Endometrium (tissue), 2 donors: ENCODE measurements at regions not wholly inside any gene's neighbourhood (a gene's known extent, or its start where the extent isn't known, plus 50 kb on each side); places are given as distances from the start of the nearest gene placed in this dataset.
A peak's percentile ranks its signal among the peaks of the same experiment; 100 is the strongest.
"Not testable (repeated sequence)": the region's sequence is repeated elsewhere in the genome, so short reads cannot be mapped to it uniquely, and the experiment has no call there.

Experiments used
- FAIRE-seq: peaks from 2 replicates; lab custom pipeline; 2012; peaks lifted over from hg19 to GRCh38; lab: Jason Lieb, UNC
- donor health status: control.
- donor health status: control.

DNA sequence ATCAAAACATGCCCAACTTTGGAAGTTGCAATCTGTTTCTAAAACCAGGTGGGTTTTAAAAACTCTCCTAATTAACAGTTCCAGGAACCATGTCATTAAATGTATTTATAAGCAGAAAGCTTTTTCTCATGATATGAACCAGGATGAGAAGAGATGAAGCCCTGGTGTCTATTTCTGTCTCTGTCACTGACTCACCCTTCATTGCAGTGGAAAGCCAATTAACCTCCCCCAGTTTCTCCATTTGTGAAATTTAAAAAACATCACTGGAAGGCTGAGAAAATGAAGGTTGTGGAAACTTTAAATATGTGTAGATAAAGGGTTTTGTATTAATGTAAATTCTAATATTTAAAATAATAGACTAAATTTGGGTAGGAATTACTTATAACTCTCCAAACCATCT lies 1088.0 kb downstream of the SORCS1 start:
- no peak for FAIRE-seq

DNA sequence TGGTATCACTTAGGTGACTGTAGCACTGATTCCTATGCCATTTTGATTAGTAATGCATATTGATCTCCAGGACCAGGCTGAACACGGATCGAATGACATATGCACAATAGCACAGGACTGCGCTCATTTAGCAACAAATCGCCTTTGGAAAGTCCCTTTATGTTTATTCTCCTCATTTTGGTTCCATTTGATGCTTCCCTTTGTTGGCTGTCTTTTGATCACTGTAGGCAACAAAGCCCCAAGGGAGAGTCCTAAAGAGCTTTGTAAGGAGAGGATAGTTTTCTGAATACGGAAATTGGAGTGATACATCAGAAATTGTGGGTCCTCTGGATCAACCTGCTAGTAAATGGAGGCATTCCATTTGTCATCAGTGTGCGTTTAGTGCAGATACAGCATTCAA lies 1111.4 kb downstream of the SORCS1 start:
- no peak for FAIRE-seq

DNA sequence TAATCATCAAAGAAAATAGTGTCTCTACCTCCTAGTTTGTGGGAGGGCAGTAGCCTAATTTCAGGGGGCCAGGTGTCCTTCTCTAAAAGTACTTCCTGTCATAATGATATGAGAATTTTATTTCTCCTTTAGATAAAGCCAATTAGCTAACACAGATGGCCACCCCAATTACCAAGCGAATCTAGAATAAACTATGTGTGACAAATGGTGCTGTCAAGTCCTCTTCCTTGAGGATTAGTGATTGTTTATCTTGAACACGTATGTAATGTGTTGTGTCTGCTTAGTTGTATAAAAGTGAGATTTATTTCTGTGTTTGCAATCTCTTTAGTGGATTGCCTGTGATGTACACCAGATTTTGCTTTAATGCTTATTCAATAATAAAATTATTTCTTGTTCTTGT lies 1120.0 kb downstream of the SORCS1 start:
- no peak for FAIRE-seq

DNA sequence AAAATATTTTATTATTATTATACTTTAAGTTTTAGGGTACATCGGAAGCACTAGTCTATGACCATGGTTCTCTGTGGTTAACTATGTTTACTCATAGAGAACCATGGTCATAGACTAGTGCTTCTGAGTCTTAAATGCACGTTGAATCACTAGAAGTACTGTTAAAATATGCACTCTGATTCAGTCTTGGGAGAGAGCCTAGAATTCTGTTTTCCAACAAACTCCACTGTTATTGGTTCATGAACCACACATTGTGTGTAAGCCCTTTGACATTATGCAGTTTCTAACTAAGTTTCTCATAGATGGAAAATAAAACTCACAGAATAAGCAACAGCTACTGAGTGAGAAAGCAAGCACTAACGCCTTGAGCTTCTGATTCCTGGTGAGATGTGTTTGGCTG lies 1120.6 kb downstream of the SORCS1 start:
- peak; percentile 75 for FAIRE-seq

DNA sequence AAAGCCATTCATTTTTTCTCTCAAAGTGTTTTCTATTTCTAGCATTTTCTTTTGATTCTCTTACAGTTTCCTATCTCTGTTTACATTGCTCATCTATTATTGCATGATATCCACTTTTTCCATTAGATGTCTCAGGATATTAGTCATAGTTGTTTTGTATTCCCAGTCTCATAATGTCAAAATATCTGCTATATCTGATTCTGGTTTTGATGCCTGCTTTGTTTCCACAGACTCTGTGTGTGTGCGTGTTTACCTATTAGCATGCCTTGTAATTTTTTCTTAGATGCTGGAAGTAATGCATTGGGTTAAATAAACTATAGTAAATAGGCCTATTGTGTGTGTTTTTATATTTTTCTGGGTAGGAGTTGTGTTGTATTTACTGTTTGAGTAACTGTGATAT lies 1126.3 kb downstream of the SORCS1 start:
- FAIRE-seq, result peak; percentile 23

DNA sequence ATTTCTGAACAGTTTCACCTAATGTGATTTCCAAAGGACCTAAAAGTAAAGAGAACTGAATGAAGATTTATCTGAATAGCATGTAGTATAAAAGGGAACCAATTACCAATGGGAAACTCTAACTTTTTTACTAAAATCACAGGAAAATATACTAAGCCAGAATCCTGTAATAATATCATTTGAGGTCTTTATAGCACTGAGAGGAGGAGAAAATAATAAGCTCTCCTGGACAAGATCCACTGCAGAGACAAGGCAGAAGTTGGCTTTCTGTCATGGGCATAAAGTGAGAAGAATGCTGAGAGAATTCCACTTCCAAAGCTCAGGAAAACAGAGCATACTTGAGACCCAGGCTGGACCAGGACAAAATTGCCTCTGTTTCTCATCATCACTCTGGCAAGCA lies 1131.4 kb downstream of the SORCS1 start:
- FAIRE-seq, result no peak

DNA sequence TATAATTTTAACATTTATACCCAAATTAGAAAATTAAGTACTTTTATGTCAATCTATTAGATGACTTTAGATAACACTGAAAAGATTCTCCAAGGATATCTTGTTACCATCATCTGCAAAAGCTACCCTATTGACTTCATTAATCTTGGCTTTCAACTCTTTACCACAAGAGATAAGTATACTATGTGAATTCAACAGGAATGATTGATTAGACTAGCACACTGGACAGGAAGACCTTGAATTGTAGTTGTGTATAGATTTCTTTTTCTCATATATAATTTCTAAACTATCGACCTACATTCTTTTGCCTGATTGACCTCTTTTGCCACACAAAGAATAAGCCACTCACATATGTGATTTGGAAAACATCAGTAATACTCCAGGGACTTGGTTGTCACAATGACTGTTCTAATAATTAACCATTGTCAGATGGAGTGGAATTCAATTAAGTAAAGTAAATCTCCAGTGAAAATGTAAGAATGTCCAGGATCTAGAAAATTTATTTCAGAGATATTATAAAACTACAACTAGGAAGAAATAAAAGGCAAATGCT lies 1132.0 kb downstream of the SORCS1 start:
- no peak for FAIRE-seq

DNA sequence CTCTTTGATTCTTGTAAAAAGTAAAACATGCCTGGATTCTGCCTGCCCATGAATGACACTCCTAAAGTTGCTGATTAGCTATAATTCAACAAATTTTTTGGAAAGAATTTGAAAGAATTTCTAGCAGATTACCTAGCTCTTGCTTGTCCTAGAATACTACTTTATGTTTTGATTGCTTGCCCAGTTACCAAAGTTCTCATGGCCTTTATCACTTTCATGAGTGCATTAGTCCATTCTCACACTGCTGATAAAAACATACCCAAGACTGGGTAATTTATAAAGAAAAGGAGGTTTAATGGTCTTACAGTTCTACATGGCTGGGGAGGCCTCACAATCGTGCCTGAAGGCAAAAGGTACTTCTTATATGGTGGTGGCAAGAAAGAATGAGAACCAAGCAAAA lies 1137.3 kb downstream of the SORCS1 start:
- no peak for FAIRE-seq

DNA sequence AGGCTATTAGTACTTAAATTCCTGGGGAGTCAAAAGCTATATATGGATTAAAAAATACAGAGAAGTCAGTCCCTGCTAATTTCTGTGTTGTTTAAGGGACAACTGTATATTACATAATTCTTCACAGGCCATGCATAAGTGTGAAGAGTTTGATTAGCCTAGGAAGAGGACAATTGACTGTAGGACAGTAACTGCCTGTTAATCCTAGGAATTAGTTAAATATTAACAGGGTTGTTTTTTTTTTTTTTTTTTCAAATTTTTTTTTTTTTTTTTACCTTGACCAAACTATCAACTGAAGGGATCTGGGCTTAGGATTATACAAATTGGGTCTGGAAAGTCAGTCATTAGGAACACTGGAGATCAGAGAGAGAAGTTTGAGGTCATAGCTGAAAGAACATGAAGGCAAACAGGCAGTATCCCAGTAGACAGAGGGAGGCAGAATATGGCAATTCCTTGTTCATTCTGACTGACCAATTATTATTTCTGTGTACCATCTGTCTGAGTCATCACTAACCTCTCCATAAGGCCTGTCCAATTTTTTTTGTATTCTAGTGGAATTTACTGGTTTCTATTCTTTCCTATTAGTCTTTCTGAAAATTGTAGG lies 1139.2 kb downstream of the SORCS1 start:
- no peak for FAIRE-seq

DNA sequence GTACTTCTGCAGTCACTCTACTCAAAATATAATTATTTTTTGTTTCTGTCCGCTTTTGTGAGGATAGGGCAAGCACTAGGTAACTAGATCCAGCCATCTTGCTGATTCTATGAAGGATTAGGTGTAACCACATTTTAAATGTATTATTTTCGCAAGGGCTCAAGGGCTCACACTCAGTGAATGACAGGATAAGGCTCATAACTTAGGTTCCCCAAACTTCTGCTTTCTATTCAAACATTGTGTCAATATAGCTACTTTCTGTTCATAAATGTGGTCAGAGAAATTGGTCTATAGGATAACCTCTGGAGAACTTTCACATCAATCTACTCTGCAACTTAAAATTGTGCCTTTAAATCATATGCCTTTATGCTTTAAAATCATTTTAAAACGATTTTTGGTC lies 1141.2 kb downstream of the SORCS1 start:
- no peak for FAIRE-seq

DNA sequence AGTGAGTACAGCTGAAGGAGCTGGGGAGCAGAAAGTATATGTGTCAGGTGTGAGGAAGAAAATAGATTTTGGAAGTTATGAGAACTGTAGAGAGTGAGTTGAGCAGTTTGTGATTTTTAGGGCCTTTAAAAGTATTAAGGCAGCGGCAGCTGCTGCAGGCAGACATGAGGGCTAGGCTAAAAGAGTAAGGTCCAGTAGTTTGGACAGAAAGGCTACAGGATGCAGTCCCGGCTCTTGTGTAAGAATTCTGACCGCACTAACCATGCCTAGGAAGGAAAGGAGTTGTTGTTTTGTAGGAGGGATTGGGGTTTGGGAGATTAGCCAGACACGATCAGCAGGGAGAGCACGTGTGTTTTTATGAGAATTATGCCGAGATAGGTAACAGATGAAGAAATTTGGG lies 1144.9 kb downstream of the SORCS1 start:
- not testable (repeated sequence) for FAIRE-seq

DNA sequence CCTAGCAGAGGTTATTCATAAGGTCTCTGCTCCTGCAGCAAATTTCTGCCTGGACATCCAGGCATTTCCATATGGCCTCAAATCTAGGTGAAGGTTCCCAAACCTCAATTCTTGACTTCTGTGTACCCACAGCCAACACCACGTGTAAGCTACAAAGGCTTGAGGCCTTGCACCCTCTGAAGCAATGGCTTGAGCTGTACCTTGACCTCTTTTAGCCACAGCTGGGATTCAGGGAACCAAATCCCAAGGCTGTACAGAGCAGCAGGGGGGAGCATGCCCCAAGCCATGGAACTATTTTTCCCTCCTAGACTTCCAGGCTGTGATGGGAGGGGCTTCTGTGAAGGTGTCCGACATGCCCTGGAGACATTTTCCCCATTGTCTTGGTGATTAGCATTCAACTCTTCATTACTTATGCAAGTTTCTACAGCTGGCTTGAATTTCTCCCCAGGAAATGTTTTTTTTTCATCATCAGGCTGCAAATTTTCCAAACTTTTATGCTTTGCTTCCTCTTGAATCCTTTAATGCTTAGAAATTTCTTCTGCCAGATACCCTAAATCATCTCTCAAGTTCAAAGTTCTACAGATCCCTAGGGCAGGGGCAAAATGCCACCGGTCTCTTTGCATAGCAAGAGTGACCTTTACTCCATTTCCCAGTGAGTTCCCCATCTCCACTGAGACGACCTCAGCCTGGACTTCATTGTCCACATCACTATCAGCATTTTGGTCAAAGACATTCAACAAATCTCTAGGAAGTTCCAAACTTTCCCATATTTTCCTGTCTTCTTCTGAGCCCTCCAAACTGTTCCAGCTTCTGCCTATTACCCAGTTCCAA lies 1148.9 kb downstream of the SORCS1 start:
- FAIRE-seq, result not testable (repeated sequence)

DNA sequence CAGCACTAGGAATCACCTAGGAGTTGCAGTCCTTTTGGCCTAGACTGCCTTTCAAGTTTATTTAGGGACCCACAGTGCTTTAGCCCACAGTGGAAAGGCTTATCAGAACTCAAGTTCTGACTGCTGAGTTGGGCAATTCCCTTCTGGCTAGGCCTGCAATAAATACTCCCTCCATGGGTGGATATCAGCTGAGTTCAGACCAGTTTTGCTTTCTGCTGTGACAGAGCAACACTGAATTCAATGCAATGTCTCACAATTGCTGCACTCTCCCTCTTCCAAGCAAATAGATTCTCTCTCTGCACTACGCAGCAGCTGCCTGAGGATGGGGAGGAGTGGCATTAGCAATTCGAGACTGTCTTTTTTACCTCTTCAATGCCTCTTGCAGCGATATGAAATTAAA lies 1153.3 kb downstream of the SORCS1 start:
- no peak for FAIRE-seq

DNA sequence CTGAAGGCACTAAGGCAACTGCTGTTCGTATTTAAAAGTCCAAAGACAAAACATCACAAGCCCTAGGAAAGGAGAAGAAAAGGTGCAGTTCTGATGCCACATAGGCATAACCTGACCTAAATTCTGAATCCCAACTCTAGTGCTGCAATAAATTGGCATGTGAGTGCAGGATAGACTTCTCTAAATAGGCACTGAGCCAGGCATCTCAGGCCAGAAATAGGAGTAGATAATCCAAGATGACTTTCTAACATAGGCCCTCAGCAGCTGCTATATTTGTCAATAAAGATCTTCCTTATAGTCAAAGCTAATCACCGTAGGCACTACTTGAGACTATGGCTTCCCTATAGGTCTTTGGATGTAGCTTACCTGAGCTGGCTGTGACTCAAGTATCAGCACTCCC lies 1163.8 kb downstream of the SORCS1 start:
- no peak for FAIRE-seq

DNA sequence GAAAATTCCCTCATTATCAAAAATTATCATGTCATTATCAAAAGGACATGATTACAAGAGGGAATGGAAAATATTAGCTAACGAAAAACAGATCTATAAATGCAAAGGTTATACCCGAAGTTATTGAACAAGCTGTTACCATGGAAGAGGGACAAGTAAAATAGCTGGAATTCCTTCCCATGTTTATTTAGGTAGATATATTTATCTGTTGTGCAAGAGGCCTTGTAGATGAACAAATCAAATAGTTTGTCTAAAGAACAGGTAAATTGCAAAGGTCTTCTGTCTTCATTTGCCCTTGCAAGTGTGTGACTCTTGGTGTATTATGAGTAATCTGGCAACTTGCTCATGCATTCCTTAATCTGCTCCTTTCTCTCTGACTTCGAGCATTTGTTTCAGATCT lies 1170.9 kb downstream of the SORCS1 start:
- FAIRE-seq, result no peak

DNA sequence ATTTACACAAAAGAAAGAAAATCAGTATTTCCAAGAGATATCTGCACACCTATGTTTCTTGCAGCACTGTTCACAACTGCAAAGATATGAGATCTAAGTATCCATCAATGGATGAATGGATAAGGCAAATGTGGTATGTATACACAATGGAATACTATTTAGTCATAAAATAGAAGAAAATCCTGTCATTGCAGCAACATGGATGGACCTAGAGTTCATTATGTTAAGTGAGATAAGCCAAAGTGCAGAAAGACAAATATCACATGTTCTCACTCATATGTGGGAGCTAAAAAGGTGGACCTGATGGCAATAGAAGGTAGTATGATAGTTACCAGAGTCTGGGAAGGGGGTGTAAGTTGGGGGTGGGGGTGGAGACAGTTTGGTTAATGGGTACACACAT lies 1171.6 kb downstream of the SORCS1 start:
- no peak for FAIRE-seq

DNA sequence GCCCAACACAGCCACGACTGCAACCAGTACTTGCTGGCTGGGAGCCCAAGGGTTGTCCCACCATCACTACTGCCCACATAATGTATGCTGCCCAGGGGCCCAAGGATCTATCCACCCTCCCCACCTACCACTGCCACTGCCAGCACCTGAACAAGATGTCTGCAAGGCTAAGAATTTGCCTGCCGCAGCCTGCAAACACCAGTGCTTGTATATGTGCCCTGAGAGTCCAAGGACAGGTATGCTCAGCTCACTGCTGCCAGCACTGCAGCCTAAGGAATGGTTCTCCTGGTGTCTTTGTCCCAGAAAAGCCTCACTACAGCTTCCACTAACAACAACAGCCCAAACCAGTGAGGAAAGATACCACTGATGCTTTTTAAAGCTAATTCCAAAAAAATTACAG lies 1174.0 kb downstream of the SORCS1 start:
- no peak for FAIRE-seq

DNA sequence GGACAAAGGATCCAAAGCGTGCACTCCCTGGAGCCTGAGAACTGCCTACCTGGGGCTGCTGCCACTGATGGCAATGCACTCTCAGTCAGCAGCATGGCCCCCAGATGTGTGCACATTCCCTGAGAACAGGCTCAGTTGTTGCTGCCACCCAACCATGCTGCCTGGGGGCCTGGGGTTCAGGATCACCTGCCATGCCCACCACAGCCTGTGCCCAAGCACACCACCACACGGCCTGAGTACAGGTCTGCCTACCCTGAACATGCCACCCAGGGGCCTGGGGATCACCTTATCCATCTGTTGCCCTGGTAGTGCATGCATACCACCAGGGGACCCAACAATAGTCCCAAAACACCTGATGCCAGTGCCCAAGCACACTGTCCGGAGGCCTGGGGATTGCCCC lies 1174.5 kb downstream of the SORCS1 start:
- no peak for FAIRE-seq

DNA sequence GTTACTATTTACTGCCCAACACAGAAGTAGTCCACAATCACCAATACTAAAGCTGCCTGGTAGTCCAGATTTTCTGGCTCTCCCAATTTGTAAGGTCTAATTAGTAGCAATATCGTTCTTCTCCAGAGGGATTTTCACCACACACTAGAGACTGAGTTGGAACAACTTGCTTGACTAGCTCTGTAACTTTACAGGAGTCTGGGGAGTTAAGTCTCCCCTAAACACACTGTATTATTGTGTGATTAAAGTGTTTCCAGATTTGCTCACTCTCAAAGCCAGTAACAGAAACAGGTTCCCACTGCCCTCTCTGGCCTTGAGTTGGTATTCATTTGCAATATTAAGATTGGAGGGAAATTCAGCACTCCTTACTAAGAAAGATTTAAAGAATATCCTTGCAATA lies 1175.7 kb downstream of the SORCS1 start:
- FAIRE-seq, result no peak

DNA sequence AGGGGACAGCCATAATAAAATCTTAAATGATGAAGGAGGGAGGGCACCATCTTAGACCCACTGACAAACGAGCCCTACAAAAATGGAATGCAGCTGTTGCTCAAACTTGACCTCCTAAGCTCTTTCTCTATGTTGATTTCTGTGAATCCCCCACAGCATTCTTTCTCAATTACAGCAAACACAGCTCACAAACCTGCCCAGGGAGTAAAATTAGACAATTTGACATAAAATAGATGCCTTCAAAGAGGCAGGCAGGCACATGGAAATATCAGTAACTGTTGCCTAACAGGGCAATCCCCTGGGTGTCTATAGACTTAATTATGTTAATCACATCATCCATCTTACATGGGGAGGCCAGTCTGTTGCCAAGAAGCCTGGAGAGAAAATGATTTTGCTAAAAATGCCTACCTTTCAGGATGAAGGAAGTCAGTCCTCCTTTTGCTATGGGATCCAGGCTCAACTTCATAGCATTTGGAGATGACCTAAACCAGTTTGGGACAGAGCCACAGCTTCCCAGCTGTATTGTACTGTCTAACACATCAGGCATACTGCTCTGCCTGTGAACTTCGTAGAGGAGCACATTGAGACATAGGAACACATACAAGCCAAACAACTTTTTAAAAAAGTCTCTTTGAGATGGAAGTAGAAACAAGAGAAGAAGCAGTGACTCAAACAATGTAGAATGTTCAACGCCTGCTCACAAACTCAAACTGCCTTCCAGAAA lies 1177.4 kb downstream of the SORCS1 start:
- FAIRE-seq, result no peak

DNA sequence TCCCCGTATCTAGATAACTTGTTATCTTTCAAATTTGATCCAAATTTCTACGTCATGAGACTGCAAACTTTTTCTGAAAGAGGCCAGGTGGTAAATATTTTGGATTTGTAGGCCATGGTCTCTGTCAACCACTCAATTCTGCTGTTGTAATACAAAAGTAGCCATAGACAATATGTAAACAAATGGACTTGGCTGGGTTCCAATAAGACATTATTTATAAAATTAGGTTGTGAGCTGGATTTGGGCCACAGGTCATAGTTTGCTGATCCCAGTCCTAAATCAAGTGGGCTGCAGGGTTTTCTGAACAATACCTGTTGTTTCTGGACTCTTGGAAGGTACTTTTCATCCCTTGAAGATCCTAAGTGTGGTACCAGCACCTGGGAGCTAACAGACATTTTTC lies 1178.0 kb downstream of the SORCS1 start:
- FAIRE-seq, result no peak

DNA sequence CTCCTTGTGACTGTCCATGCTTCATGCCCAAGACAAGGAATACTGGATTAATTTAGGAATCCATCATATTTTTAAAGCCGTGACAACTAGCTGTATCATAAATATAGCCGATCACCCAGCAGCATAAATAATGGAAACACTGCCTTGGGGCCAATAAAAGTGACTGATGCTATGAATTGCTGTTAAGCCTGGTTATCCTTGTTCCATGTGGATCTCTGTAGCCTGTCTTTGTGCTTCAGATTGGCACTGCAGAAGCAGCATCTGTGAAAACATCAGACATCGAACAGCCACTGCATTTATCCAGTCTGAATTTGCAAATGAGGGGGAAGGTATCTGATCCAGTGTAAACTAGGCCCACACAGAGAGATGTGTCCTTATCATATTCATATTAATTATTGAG lies 1181.8 kb downstream of the SORCS1 start:
- no peak for FAIRE-seq

DNA sequence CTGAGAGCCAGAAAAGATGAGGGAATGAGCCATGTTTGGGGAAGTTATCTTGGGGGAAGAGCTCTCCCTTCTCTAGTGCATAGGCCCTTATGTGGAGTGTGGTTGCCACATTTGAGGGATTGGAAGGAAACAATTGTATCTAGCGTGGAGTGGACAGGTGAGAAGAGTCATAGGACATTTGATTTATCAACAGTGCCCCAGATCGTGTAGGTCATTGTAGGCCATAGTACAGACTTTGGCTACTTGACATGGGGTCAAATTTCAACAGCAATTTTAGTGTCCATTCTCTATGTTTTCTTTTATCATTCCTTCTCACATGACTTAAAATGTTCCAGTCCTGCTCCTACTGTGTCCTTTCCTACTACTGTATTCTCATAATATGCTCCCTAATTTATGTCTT lies 1182.8 kb downstream of the SORCS1 start:
- no peak for FAIRE-seq
